ENCODE measurements at regions not wholly inside any gene's neighbourhood (a gene's known extent, or its start where the extent isn't known, plus 50 kb on each side); places are given as distances from the start of the nearest gene placed in this dataset.

DNA sequence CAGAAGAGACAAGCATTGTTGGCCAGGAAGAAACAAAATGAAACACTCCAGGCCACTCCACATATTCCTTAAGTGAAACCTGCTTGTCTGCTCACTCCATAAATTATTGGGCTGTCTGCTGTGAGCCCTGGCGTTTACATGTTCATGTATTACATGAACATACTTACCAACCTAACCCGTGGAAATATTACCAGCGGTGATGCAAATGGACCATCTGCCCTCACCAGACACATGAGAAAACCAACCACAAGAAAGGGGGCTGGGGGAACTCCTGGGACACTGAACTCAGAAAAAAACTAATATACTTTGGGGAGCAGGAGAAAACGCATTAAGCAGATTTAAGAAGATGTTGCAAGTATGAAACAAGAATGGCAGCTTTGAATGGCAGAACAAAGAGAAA lies 731.2 kb upstream of the IGFBP3 start:
- no peak for DNase-seq (ENCODE audit: extremely low read depth in 1 of 11, low read depth in 9 of 11, low spot score in 4 of 11)

DNA sequence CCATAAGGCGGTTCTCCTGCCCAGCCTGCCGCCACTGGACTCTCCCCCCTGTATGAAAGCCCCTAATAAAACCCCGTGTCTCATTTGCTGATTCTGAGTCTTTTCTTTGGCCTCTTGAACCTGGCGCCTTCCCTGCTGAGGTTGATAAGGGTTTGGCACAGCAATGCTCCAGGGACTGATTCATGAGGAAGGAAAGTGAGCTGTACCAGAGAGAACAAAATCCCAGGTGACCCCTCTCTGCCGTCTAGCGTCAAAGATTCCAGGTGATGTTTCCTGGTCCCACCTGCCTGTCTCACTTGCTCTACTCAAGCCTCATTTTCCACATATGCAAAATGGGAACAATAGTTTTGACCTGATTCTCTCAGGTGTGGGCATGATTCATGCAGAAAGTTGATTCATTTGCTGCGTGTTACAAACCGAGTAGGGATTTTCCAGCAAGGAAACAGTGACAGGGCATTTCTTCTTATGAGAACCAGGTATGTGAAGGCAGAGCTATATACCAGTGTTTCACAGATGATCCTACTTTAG lies 730.6 kb upstream of the IGFBP3 start:
- DNase-seq (ENCODE audit: extremely low read depth in 1 of 11, low read depth in 9 of 11, low spot score in 4 of 11): no peak

DNA sequence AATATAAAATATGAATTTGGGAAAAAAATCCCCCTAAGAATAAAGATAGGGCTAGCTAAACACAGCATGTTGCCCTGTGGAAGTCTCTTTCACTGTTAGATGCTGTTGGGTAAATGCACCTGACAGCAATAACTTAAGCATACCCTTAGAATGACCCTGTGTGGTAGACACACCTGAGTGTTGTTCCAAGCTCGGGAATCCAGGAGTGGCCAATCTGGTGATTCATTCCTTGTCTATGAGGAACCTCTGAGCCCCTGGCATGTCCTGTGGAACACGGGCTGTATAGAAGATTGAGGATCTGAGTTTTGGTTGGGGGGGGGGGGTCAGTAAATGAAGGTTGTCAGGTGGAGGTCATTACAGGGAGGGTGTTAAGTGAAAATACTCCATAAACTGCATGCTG lies 730.0 kb upstream of the IGFBP3 start:
- no peak for DNase-seq (ENCODE audit: extremely low read depth in 1 of 11, low read depth in 9 of 11, low spot score in 4 of 11)

DNA sequence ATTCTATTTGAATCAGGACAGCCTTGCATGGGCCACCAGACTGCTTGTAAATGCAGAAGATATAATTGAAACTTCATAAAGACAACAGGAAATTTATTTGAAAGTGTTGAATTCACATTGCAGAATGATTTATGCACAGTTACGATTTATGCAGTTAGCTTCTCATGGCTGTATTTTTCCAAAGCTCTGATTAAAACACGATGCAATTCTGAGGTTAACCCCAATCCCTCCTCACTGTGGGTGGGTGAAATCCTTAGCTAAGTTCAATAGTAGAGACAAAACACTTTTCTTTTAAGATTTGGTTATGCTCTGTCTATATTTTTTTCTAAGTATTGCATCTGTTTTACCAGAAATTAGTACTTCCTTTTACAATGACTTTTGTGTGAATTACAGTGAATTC lies 728.8 kb upstream of the IGFBP3 start:
- DNase-seq (ENCODE audit: extremely low read depth in 1 of 11, low read depth in 9 of 11, low spot score in 4 of 11): no peak

DNA sequence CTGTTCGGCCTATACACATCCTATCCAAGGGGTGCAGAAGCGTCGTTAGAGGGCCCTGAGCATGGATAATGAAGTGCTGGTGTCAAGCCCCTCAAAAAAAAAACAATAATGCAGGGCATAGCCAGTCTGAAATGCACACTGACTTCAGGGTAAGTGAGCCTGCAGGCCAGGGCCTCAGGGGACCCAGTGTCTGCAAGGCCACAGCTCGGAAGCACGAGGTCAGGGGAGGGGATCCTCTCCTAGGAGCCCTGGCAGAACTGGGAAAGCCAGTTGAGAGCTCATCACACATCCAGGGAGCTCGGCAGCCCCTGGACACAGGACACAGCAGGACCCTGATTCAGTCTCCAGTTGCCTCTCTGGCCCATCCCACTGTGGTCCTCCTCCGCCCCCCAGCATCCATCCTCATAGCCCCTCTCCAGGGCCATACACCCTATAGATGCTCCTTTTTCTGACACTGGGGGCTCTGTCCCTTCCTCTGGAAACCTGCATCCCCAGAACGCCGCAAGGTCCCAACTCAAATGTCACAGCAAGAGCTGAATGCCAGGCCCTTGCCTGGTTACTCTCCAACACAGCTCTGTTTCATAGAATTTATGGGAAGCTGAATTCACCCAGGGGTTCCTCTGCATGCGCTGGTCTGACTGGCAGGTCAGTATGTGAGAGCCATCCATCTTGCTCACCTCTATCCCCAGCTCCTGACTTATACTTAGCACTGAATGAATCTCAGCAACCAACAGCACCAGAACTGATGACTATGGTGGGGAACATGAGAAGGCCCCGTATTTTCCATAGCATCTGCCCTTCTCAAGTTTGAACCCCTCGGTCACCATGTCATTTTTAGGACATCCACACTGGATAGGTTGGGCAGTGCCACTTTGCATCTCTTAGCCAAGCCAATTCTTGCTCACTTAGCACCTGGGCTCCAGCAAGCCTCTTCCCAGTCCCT lies 717.0 kb upstream of the IGFBP3 start:
- no peak for DNase-seq (ENCODE audit: extremely low read depth in 1 of 11, low read depth in 9 of 11, low spot score in 4 of 11)

DNA sequence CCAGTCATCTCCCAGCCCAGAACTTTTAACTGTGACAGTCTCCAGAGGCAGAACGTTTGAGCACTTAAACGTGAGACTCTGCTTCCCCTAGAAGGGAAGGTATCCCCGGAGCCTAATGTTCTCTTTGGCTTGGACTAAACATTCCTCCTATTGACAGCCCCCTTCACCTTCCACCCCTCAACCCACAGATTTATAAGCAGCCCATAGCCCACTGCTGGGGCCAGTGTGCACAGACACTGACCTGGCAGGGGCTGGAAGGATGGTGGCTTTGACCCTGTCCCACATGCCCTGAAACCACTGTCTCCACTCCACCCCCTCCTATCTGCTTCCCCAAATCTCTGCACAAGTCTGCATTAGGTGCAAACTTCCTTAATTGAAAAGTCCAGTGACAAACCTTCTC lies 715.0 kb upstream of the IGFBP3 start:
- no peak for DNase-seq (ENCODE audit: extremely low read depth in 1 of 11, low read depth in 9 of 11, low spot score in 4 of 11)

DNA sequence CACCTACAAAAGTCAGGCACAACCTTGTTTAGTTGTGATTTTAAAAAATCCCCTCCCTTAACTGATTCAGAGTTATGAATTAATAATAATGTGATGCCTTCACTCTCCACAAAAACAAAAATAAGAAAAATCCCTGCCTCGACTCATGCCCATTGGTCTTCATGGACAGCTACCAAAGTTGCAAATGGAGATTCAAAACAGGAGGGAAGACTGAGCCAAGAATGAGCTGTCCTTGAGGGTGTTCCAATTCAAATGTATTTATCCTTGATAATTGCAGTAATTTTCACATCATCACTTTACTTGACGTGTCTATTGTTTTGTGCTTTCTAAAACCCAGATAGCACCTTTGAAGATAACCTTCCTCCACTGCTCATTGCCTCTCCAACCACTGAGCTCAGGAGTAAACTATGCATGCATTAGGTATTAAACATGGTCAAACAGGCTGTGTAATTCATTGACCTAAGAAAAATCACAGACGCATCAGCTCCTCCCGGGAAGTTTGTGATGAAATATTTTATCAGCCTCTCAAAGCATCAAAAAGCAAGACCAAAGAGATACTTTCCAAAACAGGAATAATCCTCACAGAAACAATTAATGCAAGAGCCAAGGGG lies 712.7 kb upstream of the IGFBP3 start:
- no peak for DNase-seq (ENCODE audit: extremely low read depth in 1 of 11, low read depth in 9 of 11, low spot score in 4 of 11)

DNA sequence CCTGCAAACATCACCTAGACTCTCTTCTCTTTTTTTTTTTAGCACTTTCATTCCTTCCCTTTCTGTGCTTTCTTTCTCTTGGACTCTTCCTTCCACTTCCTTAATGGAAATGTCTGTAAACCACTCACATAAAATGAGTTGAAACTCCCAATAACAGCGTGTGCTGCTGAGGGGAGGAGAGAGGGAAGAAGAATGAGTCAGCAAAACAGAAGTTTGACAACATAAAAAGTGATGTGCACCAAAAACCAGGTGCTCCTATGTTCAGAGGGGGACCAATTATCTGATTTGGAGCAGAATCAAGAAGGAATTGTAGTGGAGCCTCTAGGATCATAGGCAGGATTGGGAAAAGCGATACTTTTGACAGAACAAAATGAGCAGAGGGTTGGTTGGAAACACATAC lies 712.1 kb upstream of the IGFBP3 start:
- DNase-seq (ENCODE audit: extremely low read depth in 1 of 11, low read depth in 9 of 11, low spot score in 4 of 11): no peak

DNA sequence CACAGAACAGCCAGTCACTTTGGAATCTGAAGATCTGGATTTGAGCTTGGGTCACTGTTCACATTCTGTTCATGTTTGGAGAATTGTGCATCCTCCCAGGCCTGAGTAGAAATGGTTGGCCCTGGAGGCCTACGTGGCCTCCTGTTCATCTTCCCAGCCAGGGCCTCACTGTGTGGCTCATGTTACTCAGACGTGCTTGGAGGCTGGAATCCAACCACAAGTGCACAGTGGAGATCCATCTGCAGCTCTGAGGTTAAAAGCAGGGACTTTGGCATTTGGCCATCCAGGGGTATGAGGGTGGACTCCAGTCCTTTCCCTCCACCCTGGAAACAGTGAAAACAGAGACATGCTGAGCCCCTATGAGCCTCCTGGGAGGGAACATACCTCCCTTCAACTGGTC lies 709.0 kb upstream of the IGFBP3 start:
- no peak for DNase-seq (ENCODE audit: extremely low read depth in 1 of 11, low read depth in 9 of 11, low spot score in 4 of 11)

DNA sequence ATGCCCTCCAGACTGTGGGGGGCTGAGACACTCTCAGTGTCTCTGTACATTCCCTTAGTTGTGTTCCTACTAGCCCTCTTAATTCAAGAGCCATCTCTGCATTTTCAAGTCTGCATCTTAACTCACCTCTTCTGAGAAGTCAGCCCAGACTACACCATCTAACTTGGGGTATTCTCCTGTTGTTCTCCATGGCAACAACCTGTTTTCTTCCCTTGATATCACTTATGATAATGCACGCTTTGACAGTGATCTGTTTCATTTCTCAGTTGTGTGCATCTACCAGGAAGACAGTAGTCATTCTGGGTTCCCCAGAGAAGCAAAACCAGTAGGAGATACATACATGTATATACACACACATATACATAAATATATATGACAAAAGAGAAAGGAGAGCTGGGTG lies 707.3 kb upstream of the IGFBP3 start:
- no peak for DNase-seq (ENCODE audit: extremely low read depth in 1 of 11, low read depth in 9 of 11, low spot score in 4 of 11)

DNA sequence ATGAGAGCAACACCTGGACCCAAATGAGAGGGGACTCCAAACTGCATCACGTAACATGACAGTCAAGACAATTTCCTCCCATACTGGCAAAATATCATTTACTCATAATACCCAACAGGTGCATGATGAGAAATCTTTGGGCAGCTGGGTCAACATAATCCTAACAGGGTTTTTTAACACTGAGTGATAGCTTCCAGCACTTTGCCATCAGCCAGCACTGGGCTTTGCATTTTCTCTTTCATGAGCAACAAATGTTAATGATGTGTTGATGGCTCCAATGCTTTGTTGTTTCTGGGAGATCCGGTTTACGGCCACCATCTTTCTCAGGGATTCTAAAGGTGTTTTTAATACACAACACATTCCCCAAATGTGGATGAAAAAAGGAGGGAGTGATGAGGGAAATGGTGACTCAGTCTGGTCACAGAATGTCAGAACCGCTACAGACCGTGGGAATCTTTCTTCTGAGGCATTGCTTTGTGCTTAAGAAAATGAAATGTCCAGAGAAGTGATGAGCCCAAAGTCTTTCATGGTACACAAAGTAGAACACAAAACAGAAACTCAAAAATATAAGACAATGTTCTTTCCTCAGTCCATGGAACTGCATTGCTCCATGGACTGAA lies 705.7 kb upstream of the IGFBP3 start:
- no peak for DNase-seq (ENCODE audit: extremely low read depth in 1 of 11, low read depth in 9 of 11, low spot score in 4 of 11)

DNA sequence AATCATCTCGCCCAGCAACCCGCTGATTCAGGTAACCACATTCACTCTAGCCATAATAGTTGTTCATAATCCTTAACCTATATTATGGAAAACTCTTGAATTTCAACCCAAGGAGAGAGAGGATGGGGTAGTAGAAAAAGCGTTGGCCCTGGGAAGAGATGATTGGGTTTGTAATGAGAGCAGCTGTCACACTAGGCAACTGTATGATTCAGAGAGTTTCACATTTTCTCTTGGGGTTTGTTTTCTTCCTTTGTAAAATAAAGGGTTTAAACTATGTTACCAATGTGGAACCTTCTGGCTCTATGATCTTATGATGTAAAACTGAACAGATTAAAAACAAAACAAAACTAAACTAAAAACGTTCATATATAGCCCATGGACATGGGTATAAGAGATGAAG lies 705.2 kb upstream of the IGFBP3 start:
- DNase-seq (ENCODE audit: extremely low read depth in 1 of 11, low read depth in 9 of 11, low spot score in 4 of 11): no peak

DNA sequence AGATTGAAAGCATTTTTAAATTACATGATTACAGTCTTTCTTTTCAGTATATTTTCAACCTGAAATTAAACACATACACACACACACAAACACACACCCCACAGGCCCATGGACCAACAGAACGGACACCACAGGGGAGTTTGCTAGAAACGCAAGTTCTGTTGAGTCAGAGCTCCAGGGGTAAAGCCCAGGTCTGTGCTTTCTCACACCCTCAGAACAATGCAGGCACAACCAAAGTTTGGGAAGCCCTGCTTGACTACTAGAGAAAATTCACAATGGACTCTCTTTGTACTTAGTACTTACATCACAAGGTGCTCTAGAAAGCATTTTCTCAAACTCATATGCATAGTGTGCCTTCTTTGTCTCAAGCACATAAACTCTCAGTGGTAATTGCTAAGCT lies 704.0 kb upstream of the IGFBP3 start:
- no peak for DNase-seq (ENCODE audit: extremely low read depth in 1 of 11, low read depth in 9 of 11, low spot score in 4 of 11)

DNA sequence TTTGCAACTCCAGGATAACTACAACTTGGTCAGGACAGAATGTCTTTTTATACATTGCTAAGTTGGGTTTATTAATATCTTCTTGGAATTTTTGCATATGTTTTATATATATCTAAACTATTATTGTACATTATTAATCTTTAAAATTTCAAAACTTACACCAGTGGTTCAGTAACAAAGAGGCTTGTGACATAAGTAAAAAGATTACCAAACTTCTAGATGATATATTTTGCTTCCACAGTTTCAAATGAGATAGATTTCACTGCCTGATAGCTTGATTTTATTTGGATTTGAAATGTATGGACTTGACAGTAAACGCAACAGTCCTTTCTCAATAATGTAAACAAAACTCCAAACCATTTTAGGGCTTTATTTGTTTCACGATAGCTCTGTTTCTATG lies 701.2 kb upstream of the IGFBP3 start:
- no peak for DNase-seq (ENCODE audit: extremely low read depth in 1 of 11, low read depth in 9 of 11, low spot score in 4 of 11)

DNA sequence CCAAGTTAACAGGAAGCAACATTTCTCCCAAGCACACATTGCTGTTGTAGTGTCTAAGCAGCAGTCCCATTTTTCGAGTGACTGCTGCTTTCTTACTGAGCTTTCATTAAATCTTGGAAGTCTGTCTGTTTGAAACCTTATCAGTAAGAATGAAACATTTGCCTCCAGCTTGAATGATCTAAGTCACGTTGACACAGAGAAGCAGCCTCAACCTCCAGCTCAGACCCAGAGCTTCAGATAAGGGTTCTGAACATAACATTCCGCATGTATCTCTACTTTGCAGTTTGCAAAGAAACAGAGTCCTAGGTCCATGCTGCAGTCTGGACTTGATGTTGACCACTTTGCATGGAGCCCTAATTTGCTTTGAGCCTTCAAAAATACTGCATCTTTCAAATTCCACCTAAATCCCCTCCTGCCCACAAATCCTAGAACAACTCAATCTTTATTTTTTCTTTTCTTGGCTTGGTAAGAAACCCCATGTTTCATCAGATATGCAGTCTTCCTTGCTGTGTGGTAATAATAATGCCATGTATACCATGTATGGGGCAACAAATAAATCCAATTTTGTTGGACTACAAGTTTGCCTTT lies 698.7 kb upstream of the IGFBP3 start:
- no peak for DNase-seq (ENCODE audit: extremely low read depth in 1 of 11, low read depth in 9 of 11, low spot score in 4 of 11)

DNA sequence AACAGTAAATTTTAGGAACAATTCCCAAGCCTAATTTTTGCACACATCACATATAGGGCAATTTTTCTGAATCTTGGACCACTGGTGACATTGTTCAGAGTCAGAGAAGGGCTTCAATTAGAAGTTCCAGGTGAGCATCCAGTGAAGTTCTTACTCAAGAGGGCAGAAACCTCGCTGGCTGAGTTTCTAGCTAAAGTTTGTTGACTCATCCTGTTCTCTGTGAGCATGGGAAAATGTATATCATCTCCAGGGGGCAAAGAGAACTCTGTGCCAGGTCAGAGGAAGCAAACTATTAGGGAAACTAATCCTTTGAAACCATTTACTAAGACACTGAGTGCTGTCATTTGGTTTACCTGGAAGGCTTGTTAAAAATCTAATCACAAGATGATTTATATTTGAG lies 695.6 kb upstream of the IGFBP3 start:
- no peak for DNase-seq (ENCODE audit: extremely low read depth in 1 of 11, low read depth in 9 of 11, low spot score in 4 of 11)

DNA sequence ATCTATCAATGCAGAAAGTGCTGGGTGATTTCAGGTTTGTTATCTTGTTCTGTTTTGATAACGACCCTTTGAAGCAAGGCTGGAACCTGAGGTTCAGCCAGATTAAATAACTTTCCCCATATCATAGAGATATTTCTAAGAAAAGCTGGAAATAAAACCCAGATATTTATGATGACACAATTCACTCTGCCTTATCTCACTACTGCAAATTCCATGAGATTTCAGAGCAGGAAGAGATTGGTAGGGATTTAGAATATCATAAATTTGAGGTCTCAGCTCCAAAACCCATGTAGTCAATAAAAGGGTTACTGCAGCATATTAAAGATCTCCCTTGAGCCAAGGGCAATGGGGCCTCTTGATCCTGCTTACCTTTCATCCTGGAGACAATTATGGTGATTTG lies 692.5 kb upstream of the IGFBP3 start:
- DNase-seq (ENCODE audit: extremely low read depth in 1 of 11, low read depth in 9 of 11, low spot score in 4 of 11): no peak

DNA sequence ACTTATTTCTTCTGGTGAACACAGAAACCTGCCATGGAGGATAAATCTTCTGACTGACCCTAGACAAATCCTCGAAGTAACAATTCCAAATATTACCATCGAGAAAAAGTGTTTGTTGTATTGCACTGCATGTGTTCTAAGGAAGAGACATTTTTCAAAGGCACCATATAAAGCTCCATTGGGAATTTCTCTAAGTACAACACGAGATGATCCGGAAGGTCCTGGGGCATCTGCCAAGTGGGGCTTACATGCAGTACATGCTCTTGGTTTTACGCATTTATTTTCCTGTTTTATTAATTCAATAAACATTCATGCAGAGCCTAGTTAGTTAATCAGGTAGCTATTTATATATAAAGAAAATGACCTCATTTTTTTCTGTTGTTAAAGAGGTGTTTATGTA lies 692.0 kb upstream of the IGFBP3 start:
- DNase-seq (ENCODE audit: extremely low read depth in 1 of 11, low read depth in 9 of 11, low spot score in 4 of 11): no peak

DNA sequence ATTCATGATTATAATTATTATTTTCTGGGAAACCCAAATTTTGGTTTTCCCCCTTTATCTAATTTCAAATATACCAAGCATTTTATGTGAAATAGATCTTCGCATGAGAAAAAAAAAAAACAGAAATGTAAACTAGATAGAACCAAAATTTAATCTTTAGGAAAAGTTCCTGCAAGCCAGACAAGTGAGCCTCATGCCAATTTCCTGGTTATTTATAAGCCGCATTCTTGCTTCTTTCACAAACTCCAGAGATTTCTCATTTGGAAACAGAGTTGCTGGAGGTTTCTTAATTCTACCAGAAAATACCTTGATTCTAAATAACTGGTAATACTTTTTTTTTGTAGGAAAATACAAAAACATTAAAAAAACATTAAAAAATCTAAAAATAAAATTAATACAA lies 690.4 kb upstream of the IGFBP3 start:
- no peak for DNase-seq (ENCODE audit: extremely low read depth in 1 of 11, low read depth in 9 of 11, low spot score in 4 of 11)

DNA sequence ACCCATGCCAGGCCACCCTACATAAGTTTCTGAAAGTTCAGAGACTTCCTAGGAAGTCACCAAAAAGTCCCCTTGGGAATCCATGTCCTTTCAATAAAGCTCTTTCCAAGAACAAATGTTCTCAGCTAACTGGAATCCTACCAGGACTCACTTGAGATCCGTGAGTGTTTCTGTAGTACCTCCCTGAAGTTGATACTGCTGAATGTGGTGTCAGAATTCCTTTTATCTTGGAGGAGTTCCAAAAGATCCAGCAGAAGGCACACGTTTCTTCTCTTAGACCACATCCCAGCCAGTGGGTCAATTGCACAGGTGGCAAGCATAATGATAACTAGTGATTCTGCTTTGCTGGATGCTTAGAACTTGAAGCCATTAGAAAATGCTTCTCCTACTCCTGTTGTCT lies 689.7 kb upstream of the IGFBP3 start:
- DNase-seq (ENCODE audit: extremely low read depth in 1 of 11, low read depth in 9 of 11, low spot score in 4 of 11): no peak

Measured in renal cortex interstitium (tissue), 11 donors.